GM21390 (cell line): ENCODE measurements at regions not wholly inside any gene's neighbourhood (a gene's known extent, or its start where the extent isn't known, plus 50 kb on each side); places are given as distances from the start of the nearest gene placed in this dataset.
"Not testable (repeated sequence)": the region's sequence is repeated elsewhere in the genome, so short reads cannot be mapped to it uniquely, and the experiment has no call there.

ENCODE experiments used
- ATAC-seq: cut with Tn5 transposase; IDR thresholded peaks from one replicate; pipeline ENCODE4 v1.9.1; 2021; ENCODE audit not compliant: unreplicated experiment

DNA sequence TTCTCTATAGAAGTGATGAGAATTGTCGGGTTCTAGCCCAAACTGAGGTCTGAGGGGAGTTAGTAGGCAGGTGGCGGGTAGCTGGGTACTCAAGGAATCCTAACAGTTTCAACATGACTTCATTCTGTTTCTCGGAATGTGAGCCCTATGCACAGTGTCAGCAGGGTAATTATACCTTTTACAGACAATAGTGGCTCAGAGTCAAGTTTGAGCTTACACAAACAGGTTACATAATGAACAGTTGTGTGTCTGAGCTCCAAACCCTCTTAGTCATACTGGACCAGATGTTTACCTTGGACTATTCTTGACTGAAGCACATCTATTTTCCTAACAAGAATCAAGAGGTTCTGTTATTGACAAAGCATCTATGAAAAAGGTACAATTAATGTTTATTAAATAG is 1066.7 kb upstream of the PCDH20 start:
- no peak for ATAC-seq

DNA sequence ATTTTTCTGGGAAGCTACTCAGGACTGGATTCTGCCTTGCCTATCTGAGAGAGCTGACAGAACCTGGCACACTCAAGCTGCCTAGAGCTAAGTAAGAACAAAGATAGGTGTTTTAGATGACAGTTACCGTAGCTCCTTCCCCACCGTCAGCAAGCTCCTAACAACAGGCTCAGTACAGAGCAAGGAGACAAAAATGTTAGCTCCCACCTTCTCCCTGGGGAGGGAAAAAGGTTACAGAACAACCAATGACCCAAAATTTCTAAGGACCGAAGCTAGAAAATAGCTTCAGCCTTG is 1058.2 kb upstream of the PCDH20 start:
- no peak for ATAC-seq

DNA sequence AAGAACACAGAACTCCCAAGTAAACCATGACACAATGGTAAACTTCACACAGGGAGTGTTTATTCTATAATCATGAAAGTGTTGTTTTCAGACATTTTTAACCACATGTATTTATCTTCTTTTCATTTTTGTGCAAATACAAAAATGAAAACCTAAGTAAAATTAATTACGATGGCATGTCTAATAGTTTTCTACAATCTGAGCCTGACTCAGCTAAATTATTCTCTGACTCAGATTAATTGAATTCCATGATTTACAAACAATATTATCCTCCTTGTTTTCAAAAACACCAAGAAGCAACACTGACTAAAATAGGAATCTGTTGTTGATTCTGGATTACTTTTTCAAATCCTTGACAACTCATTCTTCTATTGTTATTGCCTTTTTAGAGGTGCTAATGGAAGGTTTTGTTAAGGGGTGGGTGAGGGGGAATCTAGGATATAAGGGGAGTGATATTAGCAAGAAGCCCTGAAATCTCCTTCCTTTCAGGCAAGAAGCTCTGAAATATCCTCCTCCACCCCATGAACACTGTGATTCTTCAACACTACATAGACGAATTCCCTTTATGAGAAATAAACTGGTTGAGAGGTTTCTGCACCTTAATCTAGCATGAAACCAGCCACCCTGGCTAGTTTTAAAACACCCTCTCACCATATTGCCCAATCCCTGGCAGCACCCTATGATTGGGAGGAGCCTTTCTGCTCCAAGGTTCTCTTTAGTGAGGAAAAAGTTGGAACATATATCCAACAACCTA is 1057.7 kb upstream of the PCDH20 start:
- no peak for ATAC-seq

DNA sequence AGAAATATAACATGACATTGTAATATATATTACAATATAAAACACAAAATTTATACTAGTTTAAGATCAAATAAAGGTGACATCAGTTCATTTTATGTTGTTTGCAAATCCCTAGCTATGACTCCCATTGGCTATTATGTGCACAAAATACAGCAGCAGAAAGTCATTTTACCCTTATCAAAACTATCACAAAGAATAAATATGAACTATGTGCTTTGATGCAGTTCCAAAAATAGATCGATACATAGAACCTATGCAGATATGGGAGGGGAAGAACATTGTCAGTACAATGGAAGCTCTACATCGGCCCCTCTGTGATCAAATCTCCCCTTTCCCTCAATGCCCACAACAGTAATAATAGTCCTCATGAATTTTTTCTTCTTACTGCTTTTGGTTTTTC is 1038.1 kb upstream of the PCDH20 start:
- ATAC-seq = no peak

DNA sequence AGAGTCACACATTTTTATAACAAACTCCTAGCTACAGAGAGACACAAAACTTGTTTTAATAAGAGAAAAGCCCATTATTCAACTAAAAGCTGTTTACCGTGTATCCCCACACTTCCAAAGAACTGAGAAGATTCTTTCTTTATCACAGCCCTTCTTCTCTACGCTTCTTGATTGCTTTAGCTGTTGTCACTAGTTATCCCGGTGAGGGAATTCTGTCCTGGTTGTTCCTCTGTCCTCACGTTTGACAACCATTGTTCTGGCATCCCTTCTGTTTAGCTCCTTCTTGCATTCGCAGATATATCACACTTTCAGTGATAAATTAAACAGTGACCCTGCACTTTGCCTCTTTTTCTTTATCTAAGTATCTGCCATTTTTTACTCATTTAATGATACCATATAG is 1035.1 kb upstream of the PCDH20 start:
- ATAC-seq = no peak

DNA sequence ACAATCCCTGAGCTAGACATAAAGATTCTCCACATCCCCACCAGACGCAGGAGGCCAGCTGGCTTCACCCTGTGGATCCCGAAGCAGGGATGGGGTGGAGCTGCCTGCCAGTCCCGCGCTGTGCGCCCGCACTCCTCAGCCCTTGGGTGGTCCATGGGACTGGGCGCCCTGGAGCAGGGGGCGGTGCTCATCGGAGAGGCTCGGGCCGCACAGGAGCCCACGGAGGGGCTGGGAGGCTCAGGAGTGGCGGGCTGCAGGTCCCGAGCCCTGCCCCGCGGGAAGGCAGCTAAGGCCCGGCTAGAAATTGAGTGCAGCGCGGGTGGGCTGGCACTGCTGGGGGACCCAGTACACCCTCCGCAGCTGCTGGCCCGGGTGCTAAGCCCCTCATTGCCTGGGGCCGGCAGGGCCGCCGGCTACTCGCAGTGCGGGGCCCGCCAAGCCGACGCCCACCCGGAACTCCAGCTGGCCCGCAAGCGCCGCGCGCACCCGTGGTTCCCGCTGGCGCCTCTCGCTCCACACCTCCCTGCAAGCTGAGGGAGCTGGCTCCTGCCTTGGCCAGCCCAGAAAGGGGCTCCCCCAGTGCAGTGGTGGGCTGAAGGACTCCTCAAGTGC is 1032.2 kb upstream of the PCDH20 start:
- ATAC-seq = not testable (repeated sequence)

DNA sequence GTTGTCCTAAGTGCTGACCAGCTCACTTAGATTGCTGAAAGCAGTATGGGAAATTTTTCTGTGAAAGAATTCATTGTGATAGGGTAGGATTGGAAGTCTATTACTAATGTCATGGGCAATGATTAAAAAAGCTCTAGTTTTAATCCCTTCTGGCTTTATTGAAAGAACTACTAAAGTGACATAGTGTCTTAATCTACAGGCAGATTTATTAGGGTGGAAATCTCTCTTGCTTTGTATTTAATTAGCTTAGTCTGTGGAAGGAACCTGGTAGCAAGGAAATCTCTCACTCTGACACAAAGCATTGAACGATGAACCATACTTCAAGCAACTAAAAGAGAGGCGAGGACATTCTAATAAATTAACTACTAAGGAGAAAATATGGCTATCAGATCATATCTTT is 1029.2 kb upstream of the PCDH20 start:
- ATAC-seq = no peak

DNA sequence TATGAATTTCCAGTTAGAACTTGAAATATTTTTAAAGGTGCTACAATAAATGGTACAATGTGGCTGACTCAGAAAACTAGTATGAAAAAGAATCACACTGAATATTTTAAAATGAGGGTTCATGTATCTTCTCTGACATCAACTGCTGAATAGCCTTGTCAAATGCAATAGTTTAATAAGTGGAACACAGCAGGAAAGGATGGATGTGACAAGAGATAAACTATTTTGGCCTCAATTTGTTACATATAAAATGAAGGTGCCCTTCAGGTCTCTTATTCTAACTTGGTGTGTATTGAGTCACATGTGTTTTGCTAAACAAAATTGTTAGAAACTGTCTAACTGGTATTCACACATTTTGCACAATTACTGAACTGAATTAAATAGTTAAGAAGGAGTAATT is 1018.4 kb upstream of the PCDH20 start:
- ATAC-seq = no peak

DNA sequence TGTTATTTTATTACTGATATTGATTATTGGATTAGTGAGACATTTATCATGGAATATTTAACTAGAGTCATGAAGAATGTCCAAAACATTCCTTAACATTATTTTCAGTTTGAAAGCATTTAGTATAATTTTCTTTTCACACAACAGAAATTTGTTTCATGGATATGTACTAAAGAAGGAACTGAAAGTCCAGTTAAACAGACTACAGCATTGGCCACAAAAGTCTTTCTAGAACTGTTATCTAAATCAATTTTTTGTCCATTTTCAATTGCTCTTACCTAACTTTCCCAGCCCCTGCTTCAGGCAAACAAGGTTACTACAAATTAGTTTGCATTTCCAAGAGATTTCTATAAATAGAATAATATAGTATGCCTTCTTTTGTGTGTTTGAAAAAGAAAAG is 1018.0 kb upstream of the PCDH20 start:
- ATAC-seq = no peak

DNA sequence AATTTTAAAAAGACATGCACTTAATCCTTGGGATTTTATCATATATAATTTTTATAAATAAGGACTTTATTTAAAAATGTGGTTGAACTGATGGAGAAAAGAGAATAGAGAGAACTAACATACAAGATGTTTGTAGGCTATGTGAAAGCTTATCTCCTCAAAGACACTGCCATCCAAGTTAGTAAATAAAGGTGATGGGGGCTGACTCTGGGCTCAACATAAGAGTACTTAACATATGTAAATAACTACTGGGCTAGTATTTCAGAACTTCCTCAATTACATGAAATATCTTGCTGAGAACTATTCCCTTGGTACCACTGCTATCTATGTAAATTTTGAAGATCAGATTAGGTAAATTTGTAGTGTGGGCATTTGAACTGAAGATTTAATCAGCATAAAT is 1017.3 kb upstream of the PCDH20 start:
- ATAC-seq = no peak

DNA sequence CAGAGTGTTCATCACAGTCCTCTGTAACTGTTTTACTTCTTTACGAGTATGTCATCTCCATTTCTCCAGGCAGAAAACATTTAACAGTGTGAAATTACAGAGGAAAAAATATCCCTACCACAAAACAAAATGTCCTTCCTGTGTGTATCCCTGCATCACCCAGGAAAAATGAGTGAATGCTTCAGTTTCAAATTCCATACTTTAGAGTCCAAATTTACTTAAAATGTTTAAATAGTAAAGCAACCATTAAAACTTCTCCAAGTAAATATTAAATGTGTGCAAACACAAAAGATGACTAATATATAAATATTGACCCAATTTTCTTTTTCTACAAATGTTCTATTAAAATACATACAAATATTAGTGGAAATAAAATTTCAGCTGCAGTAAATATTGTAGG is 1016.6 kb upstream of the PCDH20 start:
- no peak for ATAC-seq

DNA sequence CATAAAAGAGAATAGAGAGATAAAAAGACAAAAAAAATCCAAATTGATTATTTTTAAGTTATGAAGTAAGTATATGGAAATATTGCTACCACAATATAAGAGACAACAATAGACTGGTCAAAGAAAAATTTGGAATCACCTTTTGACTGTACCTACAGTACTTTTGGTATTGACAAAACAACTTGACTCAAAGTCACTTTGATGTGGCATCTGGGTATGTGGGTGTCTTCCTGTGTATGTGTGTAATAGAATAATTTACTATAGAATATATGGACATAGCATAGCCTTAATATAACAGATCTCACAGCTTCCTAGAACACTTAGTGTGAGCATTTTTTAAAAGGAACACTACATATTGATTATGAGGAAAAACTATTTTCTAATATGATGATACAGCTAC is 1016.2 kb upstream of the PCDH20 start:
- no peak for ATAC-seq

DNA sequence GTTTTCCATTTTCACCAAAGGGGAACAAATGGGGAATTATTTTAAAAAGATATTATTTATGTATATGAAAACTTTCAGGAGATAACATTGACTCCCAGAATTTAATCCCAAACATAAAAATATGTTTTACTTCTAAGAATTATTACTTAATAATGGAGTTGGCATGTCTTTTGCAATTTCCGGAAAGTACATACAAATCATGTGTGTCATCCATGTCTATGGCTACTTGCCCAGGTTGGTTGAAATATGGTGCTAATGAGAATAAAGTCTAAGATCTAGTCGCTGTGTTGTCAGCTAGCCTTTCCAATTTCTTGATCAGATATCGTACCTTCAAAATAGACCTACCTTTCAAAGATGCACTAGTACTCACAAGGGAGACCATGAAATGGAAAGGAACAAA is 1003.2 kb upstream of the PCDH20 start:
- no peak for ATAC-seq

DNA sequence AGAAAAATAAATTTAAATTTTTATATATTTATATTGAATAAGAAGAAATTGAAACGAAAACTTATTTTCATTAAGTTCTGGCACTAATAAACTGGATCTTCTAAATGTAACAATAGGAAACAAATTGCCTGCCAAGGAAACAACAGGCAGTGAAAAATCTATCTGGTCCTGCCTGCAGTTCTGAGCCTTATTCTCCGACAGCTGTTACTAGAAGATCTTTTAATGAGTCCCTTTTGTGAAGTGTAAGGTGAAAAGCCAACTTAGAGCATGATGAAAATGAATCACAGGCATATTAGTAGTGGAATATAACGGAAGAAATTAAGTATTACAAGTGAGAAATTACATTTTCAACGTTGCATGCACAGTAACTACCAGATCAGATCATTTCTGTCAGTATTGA is 1002.7 kb upstream of the PCDH20 start:
- ATAC-seq = no peak

DNA sequence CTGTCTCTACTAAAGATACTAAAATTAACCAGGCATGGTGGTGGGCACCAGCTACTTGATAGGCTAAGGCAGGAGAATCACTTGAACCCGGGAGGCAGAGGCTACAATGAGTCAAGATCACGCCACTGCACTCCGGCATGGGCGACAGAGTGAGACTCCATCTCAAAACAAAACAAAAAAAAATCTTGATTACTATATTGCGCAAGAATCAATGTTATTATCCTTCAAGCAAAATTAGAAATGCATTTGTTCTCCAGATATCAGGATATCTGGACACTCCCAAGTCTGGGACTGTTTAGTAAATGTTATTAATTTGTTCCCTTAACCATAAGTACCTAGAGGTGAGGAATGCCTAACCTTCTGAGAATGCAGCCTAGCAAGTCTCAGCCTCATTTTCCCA is 992.2 kb upstream of the PCDH20 start:
- ATAC-seq = no peak

DNA sequence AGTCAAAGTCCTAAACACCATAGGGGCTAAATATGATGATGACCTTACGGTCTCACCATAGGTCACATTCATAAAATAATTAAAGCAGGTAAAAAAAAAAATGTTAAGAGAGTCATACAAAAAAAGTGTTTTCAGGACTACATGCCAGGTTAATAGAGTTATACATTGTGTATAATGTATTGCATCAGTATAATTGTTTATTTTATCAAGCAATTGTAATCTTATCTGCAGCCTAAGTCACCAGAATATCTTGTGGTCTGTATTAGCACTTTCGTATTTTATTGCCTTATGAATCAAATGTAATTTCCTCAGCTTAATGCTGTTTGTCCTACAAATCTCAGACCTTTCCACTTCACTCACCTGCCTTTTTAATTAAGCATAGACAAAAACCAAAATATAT is 972.9 kb upstream of the PCDH20 start:
- no peak for ATAC-seq

DNA sequence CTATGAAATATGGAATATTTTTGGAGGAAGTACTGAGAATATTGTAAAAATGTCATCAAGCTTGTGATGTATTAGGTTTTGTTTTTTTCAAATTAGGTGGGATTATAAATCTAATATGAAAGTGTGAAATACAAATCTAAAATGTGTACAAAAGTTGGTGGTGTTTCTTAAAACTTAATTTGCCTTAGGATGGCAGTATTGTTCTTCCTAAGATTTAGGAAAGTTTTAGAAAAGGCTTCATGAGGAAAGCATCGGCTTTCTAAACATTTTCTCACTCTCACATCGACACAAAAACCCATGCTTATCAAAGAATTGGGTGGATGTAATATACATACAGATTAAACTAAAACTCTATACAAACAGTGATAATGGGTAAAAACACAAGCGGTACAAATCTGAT is 972.0 kb upstream of the PCDH20 start:
- ATAC-seq = no peak

DNA sequence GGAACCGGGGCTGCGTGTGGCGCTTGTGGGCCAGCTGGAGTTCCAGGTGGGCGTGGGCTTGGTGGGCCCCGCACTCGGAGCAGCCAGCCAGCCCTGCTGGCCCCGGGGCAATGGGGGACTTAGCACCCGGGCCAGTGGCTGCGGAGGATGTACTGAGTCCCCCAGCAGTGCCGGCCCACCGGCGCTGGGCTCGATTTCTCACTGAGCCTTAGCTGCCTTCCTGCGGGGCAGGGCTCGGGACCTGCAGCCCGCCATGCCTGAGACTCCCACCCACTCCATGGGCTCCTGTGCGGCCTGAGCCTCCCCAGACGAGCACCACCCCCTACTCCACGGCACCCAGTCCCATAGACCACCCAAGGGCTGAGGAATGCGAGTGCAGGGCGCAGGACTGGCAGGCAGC is 963.6 kb upstream of the PCDH20 start:
- not testable (repeated sequence) for ATAC-seq

DNA sequence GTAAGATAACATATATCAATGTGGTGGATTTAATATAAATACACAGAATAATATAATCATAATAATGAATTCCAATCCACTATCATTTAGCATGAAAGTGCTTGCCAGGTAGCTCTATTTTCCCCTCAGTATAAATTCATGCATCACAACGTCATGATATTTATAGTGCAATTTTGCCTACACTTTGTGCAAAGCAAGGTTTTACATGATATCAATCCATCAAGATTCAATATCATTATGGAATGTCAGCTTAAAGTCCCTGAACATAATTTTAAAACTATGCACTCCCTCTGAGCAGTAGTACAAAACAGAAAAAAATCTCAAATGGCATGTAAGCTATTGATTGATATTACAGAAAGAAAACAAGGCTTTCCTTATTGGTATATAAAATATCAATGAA is 962.2 kb upstream of the PCDH20 start:
- no peak for ATAC-seq

DNA sequence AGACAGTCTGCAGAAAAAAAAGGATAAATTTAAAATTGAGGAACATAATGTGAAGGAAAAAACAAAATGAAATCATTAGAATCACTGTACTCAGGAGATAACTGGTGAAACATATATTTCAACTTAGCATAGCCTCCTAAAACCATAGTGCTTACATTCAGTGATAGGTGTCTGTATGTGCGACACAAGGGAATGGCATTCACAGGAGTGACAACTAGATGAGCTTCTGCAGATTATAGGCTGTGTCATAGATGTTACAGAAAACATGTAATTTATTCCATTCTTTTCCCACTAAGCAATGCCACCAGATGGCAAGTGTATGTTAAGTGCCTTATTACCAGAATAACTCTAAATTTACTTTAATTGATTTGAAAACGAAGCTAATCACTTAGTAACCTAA is 960.0 kb upstream of the PCDH20 start:
- no peak for ATAC-seq

DNA sequence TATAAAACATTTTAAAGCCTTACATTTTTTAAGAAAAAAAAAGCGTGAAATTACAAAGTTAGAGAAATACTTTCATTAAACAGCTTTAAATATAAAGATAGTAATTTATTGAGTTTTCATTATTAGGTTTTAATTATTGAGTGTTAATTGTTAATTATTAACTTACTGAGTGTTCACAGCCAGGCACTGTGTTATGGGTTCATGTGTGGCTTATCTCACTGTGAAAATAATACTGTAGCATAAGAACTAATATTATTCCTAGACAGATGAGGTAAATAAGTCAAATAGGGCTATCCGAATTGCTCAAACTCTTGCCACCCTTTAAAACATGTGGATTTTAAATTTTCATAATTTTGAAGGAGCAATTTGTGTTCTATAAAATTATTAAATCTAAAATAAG is 956.1 kb upstream of the PCDH20 start:
- no peak for ATAC-seq

DNA sequence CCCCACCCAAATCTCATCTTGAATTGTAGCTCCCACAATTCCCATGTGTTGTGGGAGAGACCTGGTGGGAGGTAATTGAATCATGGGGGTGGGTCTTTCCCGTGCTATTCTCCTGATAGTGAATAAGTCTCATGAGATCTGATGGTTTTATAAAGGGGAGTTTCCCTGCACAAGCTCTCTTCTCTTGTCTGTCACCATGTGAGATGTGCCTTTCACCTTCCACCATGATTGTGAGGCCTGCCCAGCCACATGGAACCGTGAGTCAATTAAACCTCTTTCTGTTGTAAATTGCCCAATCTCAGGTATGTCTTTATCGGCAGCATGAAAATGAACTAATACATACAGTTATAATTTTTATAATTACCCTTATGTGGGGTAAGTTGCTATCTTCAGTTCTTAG is 952.3 kb upstream of the PCDH20 start:
- ATAC-seq = not testable (repeated sequence)

DNA sequence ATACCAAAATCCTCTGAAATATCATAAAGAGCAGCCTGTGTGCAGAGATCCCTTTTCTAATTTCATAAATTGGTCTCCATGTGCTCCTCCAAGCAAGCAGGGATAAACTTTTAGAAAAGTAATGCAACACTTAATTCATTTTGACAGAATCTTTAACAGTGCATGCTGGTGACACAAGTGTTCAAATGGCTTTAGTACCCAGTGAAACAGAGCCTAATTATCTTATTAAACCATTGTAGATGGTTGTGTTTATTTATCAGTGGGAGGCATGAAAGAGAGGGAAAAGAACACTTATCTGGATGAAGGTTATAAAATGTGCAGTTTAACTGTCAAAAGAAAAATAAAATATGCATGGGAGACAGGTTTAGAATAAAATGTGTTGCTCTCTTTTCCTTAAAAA is 945.0 kb upstream of the PCDH20 start:
- no peak for ATAC-seq

DNA sequence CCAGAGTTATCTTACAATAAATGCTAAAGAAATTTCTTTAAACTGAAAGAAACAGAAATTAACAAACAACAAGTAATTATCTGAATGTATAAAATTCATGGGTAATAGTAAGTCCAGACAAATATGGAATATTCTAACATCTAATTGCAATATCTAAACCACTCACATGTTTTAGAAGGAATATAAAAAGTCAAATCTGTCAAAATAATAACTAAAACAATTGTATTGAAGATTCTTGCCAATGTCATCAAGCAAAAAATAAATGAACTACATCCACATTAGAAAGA is 942.9 kb upstream of the PCDH20 start:
- ATAC-seq = no peak
